ENCODE measurements at regions not wholly inside any gene's neighbourhood (a gene's known extent, or its start where the extent isn't known, plus 50 kb on each side); places are given as distances from the start of the nearest gene placed in this dataset.

DNA sequence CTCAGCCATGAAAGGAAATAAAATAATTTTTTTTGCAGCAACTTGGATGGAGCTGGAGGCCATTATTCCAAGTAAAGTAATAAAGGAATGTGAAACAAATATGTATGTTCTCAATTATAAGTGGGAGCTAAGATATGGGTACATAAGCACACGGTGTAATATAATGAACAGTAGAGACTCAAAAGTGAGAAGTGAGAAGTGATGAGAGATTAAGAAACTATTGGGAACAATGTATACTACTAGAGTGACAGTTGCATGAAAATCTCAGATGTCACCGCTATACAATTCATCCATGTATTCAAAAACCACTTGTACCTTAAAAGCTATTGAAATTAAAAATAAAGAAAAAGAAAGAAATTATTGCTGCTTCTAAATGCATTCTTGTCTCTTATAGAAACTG is 182.9 kb upstream of the TACR3 start:
- TF ChIP-seq, protein P1, sequence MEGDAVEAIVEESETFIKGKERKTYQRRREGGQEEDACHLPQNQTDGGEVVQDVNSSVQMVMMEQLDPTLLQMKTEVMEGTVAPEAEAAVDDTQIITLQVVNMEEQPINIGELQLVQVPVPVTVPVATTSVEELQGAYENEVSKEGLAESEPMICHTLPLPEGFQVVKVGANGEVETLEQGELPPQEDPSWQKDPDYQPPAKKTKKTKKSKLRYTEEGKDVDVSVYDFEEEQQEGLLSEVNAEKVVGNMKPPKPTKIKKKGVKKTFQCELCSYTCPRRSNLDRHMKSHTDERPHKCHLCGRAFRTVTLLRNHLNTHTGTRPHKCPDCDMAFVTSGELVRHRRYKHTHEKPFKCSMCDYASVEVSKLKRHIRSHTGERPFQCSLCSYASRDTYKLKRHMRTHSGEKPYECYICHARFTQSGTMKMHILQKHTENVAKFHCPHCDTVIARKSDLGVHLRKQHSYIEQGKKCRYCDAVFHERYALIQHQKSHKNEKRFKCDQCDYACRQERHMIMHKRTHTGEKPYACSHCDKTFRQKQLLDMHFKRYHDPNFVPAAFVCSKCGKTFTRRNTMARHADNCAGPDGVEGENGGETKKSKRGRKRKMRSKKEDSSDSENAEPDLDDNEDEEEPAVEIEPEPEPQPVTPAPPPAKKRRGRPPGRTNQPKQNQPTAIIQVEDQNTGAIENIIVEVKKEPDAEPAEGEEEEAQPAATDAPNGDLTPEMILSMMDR (IDR thresholded peaks at IDR 0.05; ENCODE audit: insufficient read depth, low read depth, low read length), result no peak
- no peak for TF ChIP-seq EZH2 (IDR thresholded peaks at IDR 0.05; ENCODE audit: insufficient read depth, low read length)
